BE2C (cell line): ENCODE measurements at regions not wholly inside any gene's neighbourhood (a gene's known extent, or its start where the extent isn't known, plus 50 kb on each side); places are given as distances from the start of the nearest gene placed in this dataset.

Source experiments
- DNase-seq: peaks from one replicate; pipeline ENCODE4 v3.0.0-alpha.2; 2020
- H3K27me3 ChIP-seq: fragments of 250-450 bp; sonication (Bioruptor Pico); 2 replicates; pipeline ENCODE4 v1.5.1; 2020; ENCODE audit warnings: mild to moderate bottlenecking
- H3K36me3 ChIP-seq: fragments of 250-450 bp; sonication (Bioruptor Pico); 2 replicates; pipeline ENCODE4 v1.5.1; 2020; ENCODE audit warnings: mild to moderate bottlenecking
- H3K4me1 ChIP-seq: fragments of 250-450 bp; sonication (Bioruptor Pico); 2 replicates; pipeline ENCODE4 v1.5.1; 2020
- H3K4me3 ChIP-seq: 2 replicates; pipeline ENCODE4 v1.5.1; 2011; ENCODE audit warnings: low read depth, low read length
- H3K9me3 ChIP-seq: fragments of 250-450 bp; sonication (Bioruptor Pico); 2 replicates; pipeline ENCODE4 v1.5.1; 2020
- CTCF ChIP-seq: IDR thresholded peaks from 2 replicates; pipeline ENCODE4 v1.5.1; 2012; ENCODE audit warnings: mild to moderate bottlenecking, low read depth, low read length

DNA sequence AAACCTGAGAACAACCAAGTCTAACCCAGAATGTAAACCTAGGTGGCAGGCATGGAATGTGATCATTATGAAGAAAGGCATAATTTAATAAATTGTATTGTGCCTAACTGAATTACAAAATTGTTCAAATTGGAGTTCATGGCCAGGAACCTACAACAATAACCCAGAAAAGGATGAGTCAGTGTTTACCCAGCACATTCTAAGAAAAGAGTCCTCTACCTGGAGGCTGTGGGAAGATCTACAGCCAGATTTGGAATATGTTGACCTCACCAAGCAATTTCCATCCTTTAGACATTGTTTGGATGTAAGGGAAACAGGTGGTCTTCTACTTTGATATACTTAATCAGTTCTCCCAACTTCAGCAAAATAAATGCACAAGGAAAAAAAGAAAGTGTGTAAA, 152.2 kb downstream of the TMEM161B start:
- Histone ChIP-seq H3K4me3 (no peak overlapping the region), H3K27me3 (0 out of 2 replicates have a peak, but pooled peaks cover 3% of the 10 kb centered on the region), H3K36me3 (no peaks in the 10 kb centered on the region), H3K4me1 (no peaks in the 10 kb centered on the region), H3K9me3 (no peaks in the 10 kb centered on the region)
- no peak for DNase-seq
- no peak for TF ChIP-seq CTCF

DNA sequence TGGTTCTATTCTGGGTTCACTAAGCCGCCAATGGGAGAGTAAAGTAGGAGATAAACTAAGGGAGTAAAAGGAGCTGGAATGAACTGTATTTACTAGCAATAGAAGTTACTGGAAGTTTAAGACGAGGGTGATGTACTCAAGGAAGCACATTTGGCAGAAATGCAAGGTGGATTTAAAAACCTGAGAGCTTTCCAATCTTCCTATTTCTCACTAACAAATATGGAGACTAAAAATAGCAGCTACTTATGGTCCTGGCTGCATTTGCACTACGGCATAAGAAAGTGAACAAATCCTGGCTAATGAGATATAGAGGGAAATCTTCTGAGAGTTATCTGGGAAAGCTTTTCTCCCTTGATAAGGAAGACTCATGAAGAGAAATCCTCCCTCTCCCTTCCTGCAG, 153.4 kb downstream of the TMEM161B start:
- no peak for DNase-seq
- H3K27me3 ChIP-seq = 0 out of 2 replicates have a peak, but pooled peaks cover 3% of the 10 kb centered on the region
- H3K36me3 ChIP-seq = no peaks in the 10 kb centered on the region
- no peaks in the 10 kb centered on the region for H3K9me3 ChIP-seq
- H3K4me3 ChIP-seq = no peak overlapping the region
- no peaks in the 10 kb centered on the region for H3K4me1 ChIP-seq
- TF ChIP-seq CTCF = no peak

GRCh38 chr5:88113429-88113828, 155.2 kb downstream of the TMEM161B start:
- Histone ChIP-seq H3K36me3 (no peaks in the 10 kb centered on the region), H3K4me3 (no peak overlapping the region), H3K27me3 (no peaks in the 10 kb centered on the region), H3K9me3 (no peaks in the 10 kb centered on the region), H3K4me1 (no peaks in the 10 kb centered on the region)
- TF ChIP-seq CTCF = no peak
- DNase-seq = no peak

DNA sequence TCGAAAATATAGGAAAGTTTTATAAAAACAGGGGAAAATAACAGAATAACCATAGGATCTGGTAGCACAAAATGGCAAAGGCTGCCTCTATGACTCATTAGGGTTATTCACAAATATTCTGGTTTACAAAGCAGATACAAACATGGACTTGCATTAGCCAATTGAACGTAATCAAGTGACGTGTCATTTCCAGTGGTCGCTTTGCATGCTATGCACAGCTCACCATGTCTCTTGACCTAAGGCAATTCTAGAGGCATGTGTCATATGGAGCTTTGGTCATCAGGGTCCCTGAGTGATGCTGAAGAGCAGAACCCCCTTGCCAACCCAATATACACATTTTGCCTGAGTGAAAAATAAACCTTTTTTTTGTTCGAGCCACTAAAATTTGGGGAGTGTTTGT, 158.8 kb downstream of the TMEM161B start:
- Histone ChIP-seq H3K36me3 (no peaks in the 10 kb centered on the region), H3K9me3 (no peaks in the 10 kb centered on the region), H3K27me3 (no peaks in the 10 kb centered on the region), H3K4me3 (no peak overlapping the region), H3K4me1 (no peaks in the 10 kb centered on the region)
- no peak for TF ChIP-seq CTCF
- DNase-seq = no peak

DNA sequence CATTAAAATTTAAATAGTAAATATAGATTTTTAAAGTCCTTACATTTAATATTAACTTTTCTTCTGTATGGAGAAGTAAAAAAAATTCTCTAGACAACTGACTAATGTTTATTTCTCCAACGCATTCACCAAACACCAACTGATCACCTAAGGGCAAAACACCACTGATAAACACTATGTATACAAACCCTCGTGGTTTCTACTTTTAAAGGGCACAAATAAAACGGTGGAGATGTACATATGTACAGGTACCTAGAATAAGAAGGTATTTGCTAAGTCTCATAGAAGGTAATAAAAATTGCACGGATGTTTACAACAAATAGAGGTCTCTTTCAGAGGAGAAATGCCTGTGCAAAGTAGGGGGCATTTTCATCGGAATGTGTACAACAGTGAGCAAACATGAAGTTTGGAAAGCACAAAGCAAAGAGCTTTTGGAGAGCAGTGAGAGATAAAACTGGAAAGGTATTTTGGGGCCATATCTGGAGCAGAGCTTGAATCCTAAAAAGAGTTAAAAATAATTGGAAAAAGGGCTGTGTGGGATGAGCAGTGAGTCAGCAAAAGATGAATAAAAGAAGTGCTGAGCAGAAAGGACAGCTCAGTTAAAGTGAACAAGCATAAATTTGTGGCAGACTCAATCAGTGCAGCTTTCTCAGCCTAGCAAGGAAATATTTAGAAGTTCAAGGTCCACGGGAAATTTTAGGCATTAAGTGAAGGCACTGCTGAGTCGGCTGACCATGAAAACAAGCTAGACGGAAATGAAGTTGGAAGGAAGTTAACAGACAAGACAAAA, 160.0 kb downstream of the TMEM161B start:
- H3K4me1 ChIP-seq = no peaks in the 10 kb centered on the region
- no peak for DNase-seq
- H3K27me3 ChIP-seq = no peaks in the 10 kb centered on the region
- H3K36me3 ChIP-seq = no peaks in the 10 kb centered on the region
- TF ChIP-seq CTCF = no peak
- no peaks in the 10 kb centered on the region for H3K9me3 ChIP-seq
- no peak overlapping the region for H3K4me3 ChIP-seq

- H3K4me3 ChIP-seq = no peak overlapping the region
- TF ChIP-seq CTCF = no peak
- no peaks in the 10 kb centered on the region for H3K4me1 ChIP-seq
- H3K27me3 ChIP-seq = peaks cover 2% of the 10 kb centered on the region; the same call in 1 of the 2 replicates
- H3K36me3 ChIP-seq = no peaks in the 10 kb centered on the region
- no peak for DNase-seq
- no peaks in the 10 kb centered on the region for H3K9me3 ChIP-seq
These were observed 173.6 kb downstream of the TMEM161B start for GRCh38 chr5:88094906-88095496.
